ENCODE measurements at regions not wholly inside any gene's neighbourhood (a gene's known extent, or its start where the extent isn't known, plus 50 kb on each side); places are given as distances from the start of the nearest gene placed in this dataset.

DNA sequence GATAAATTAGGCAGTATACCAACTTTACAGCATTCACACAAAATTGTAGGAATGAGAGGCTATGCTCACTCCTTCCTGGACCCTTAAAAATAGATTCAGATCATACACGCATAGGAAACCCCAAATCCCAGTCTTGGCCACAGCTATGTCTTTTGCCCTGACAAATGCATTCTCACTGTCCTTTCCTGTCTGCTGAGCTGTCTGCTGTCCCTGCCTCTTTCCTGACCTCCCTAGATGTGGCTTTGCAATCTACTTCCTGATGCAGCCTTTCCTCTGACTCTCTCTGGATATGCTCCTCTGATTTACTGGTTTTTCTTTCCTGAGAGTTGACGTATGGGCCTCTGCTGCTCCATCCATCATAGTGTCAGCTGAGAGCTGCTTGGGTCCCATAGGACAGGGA is 59.8 kb upstream of the SLC35F3 start:
- H2AFZ ChIP-seq (ENCODE audit: insufficient read depth, low read depth, low read length, poor library complexity, severe bottlenecking): no peak overlapping the region
- H3K4me3 ChIP-seq (ENCODE audit: control extremely low read depth in 1 of 5, extremely low read depth in 1 of 5, insufficient read depth in 1 of 5, low read depth in 2 of 5, low read length in 4 of 5): no peak overlapping the region
- peaks cover 0 to 9% (median 3%) of the 10 kb centered on the region in 3 donors for H3K9me3 ChIP-seq (ENCODE audit: control extremely low read depth in 1 of 3, control insufficient read depth in 2 of 3, insufficient read depth in 1 of 3, low read length in 2 of 3)
- no peaks in the 10 kb centered on the region for H3K4me1 ChIP-seq (ENCODE audit: control insufficient read depth in 2 of 2, insufficient read depth in 2 of 2, low read length in 2 of 2)
- no peak for ATAC-seq (ENCODE audit: low read depth)
- H3K9ac ChIP-seq (ENCODE audit: low read length): no peak overlapping the region
- no peaks in the 10 kb centered on the region for H4K20me1 ChIP-seq (ENCODE audit: control insufficient read depth, insufficient read depth, low read length, poor library complexity, severe bottlenecking)
- TF ChIP-seq EZH2 (IDR thresholded peaks at IDR 0.05; ENCODE audit: borderline replicate concordance, insufficient read depth, low read depth, low read length, poor library complexity, severe bottlenecking): no peak
- TF ChIP-seq, protein P1, sequence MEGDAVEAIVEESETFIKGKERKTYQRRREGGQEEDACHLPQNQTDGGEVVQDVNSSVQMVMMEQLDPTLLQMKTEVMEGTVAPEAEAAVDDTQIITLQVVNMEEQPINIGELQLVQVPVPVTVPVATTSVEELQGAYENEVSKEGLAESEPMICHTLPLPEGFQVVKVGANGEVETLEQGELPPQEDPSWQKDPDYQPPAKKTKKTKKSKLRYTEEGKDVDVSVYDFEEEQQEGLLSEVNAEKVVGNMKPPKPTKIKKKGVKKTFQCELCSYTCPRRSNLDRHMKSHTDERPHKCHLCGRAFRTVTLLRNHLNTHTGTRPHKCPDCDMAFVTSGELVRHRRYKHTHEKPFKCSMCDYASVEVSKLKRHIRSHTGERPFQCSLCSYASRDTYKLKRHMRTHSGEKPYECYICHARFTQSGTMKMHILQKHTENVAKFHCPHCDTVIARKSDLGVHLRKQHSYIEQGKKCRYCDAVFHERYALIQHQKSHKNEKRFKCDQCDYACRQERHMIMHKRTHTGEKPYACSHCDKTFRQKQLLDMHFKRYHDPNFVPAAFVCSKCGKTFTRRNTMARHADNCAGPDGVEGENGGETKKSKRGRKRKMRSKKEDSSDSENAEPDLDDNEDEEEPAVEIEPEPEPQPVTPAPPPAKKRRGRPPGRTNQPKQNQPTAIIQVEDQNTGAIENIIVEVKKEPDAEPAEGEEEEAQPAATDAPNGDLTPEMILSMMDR (IDR thresholded peaks at IDR 0.05): no peak
- H3K79me2 ChIP-seq (ENCODE audit: control insufficient read depth, insufficient read depth, low read length): no peaks in the 10 kb centered on the region
- no peak overlapping the region for H3K4me2 ChIP-seq (replicated peaks; ENCODE audit: low read depth, low read length, poor library complexity, severe bottlenecking)
- no peak overlapping the region for H3K27ac Mint-ChIP-seq
- WGBS (ENCODE audit: insufficient coverage): 33% methylated on average over 1 of the region's 2 CpGs
- no peak overlapping the region for H3K27ac ChIP-seq (ENCODE audit: low read length in 2 of 2)
- H3K4me3 Mint-ChIP-seq: no peak overlapping the region
- ChIA-PET CTCF (no interaction called here), POLR2A (no interaction called here)
- no peaks in the 10 kb centered on the region for H3K27me3 Mint-ChIP-seq
- no peaks in the 10 kb centered on the region for H3K36me3 ChIP-seq (replicated peaks in 1 of 2; ENCODE audit: control extremely low read depth in 1 of 2, control insufficient read depth in 1 of 2, extremely low read depth in 1 of 2, insufficient read depth in 2 of 2, low read length in 1 of 2)
- intact Hi-C loops (cut with micrococcal nuclease): no loop called here
- H3K4me1 Mint-ChIP-seq: no peaks in the 10 kb centered on the region
- peaks cover 2% of the 10 kb centered on the region for H3K9me3 Mint-ChIP-seq (ENCODE audit: insufficient read depth)
- no peaks in the 10 kb centered on the region for H3K27me3 ChIP-seq (replicated peaks in 1 of 4; ENCODE audit: control extremely low read depth in 1 of 4, control insufficient read depth in 3 of 4, insufficient read depth in 4 of 4, low read length in 3 of 4)
- DNase-seq: no peak

All from B cell (primary cell).